Urinary bladder (tissue), 3 donors: ENCODE measurements at regions not wholly inside any gene's neighbourhood (a gene's known extent, or its start where the extent isn't known, plus 50 kb on each side); places are given as distances from the start of the nearest gene placed in this dataset.

Source experiments
- DNase-seq: peaks from one replicate; pipeline ENCODE4 v3.0.0-alpha.2; 2015; ENCODE audit errors: extremely low spot score
- H3K27ac ChIP-seq: one replicate; pipeline ENCODE4 v1.5.1; 2013; ENCODE audit warnings: low read depth, mild to moderate bottlenecking, moderate library complexity
- H3K36me3 ChIP-seq: one replicate; pipeline ENCODE4 v1.6.1; 2013; ENCODE audit warnings: mild to moderate bottlenecking, moderate library complexity; ENCODE audit not compliant: insufficient read depth
- H3K4me1 ChIP-seq: one replicate; pipeline ENCODE4 v1.6.1; 2013; ENCODE audit warnings: mild to moderate bottlenecking, moderate library complexity; ENCODE audit not compliant: insufficient read depth
- H3K4me3 ChIP-seq: one replicate; pipeline ENCODE4 v1.5.1; 2013; ENCODE audit warnings: low read depth, low read length
- WGBS: extraction: QIAGEN DNeasy Blood & Tissue Kit; methylation state at CpG from one replicate; pipeline ENCODE4 v1.1.7; 2013; 5-methylcytosine and 5-hydroxymethylcytosine counted together
- donor health status: healthy with polysubstance abuse.
- donor health status: healthy.

- 86% methylated on average over 8 of the region's 8 CpGs for WGBS
- Histone ChIP-seq H3K4me1 (no peaks in the 10 kb centered on the region), H3K36me3 (no peaks in the 10 kb centered on the region), H3K27ac (no peak overlapping the region), H3K4me3 (no peak overlapping the region)
- no peak for DNase-seq
These were observed 296.7 kb upstream of the ATP5MC3 start for GRCh38 chr2:175478096-175478768.

GRCh38 chr2:175476948-175477347, 295.4 kb upstream of the ATP5MC3 start:
- Histone ChIP-seq H3K4me3 (no peak overlapping the region), H3K36me3 (no peaks in the 10 kb centered on the region), H3K4me1 (no peaks in the 10 kb centered on the region), H3K27ac (no peak overlapping the region)
- 88% methylated on average over 8 of the region's 8 CpGs for WGBS
- no peak for DNase-seq

GRCh38 chr2:175476374-175476773, 294.9 kb upstream of the ATP5MC3 start:
- H3K36me3 ChIP-seq, result no peaks in the 10 kb centered on the region
- 88% methylated on average over 1 of the region's 1 CpG for WGBS

GRCh38 chr2:175475130-175475529, 293.6 kb upstream of the ATP5MC3 start:
- H3K4me1 ChIP-seq, result no peaks in the 10 kb centered on the region
- no peak for DNase-seq
- 97% methylated on average over 6 of the region's 6 CpGs for WGBS

More at GRCh38 chr2:175476374-175476773, 294.9 kb upstream of the ATP5MC3 start:
- no peak for DNase-seq
- Histone ChIP-seq H3K4me1 (no peaks in the 10 kb centered on the region), H3K4me3 (no peak overlapping the region), H3K27ac (no peak overlapping the region)

GRCh38 chr2:175468431-175469098, 287.1 kb upstream of the ATP5MC3 start:
- no peak for DNase-seq
- no peak overlapping the region for H3K4me3 ChIP-seq
- 78% methylated on average over 7 of the region's 7 CpGs for WGBS

More at GRCh38 chr2:175475130-175475529, 293.6 kb upstream of the ATP5MC3 start:
- no peak overlapping the region for H3K4me3 ChIP-seq
- H3K27ac ChIP-seq, result no peak overlapping the region
- no peaks in the 10 kb centered on the region for H3K36me3 ChIP-seq

GRCh38 chr2:175465101-175465500, 283.6 kb upstream of the ATP5MC3 start:
- H3K4me1 ChIP-seq, result no peaks in the 10 kb centered on the region
- H3K36me3 ChIP-seq, result no peaks in the 10 kb centered on the region
- no peak overlapping the region for H3K4me3 ChIP-seq
- H3K27ac ChIP-seq, result no peak overlapping the region
- no peak for DNase-seq

More at GRCh38 chr2:175468431-175469098, 287.1 kb upstream of the ATP5MC3 start:
- Histone ChIP-seq H3K27ac (no peak overlapping the region), H3K4me1 (no peaks in the 10 kb centered on the region), H3K36me3 (no peaks in the 10 kb centered on the region)

GRCh38 chr2:175464311-175464670, 282.8 kb upstream of the ATP5MC3 start:
- DNase-seq, result no peak
- no peak overlapping the region for H3K27ac ChIP-seq
- 95% methylated on average over 7 of the region's 7 CpGs for WGBS
- H3K36me3 ChIP-seq, result no peaks in the 10 kb centered on the region
- no peak overlapping the region for H3K4me3 ChIP-seq
- no peaks in the 10 kb centered on the region for H3K4me1 ChIP-seq

- no peak overlapping the region for H3K4me3 ChIP-seq
- 78% methylated on average over 11 of the region's 11 CpGs for WGBS
These were observed 282.2 kb upstream of the ATP5MC3 start for GRCh38 chr2:175463589-175464310.

GRCh38 chr2:175463169-175463568, 281.7 kb upstream of the ATP5MC3 start:
- no peak for DNase-seq
- no peak overlapping the region for H3K4me3 ChIP-seq
- H3K27ac ChIP-seq, result no peak overlapping the region
- H3K4me1 ChIP-seq, result no peaks in the 10 kb centered on the region
- WGBS, result 94% methylated on average over 2 of the region's 2 CpGs
- H3K36me3 ChIP-seq, result no peaks in the 10 kb centered on the region

More at GRCh38 chr2:175463589-175464310, 282.2 kb upstream of the ATP5MC3 start:
- Histone ChIP-seq H3K27ac (no peak overlapping the region), H3K36me3 (no peaks in the 10 kb centered on the region), H3K4me1 (no peaks in the 10 kb centered on the region)
- no peak for DNase-seq

GRCh38 chr2:175462246-175462645, 280.7 kb upstream of the ATP5MC3 start:
- H3K4me3 ChIP-seq, result no peak overlapping the region
- H3K36me3 ChIP-seq, result no peaks in the 10 kb centered on the region
- 99% methylated on average over 3 of the region's 3 CpGs for WGBS
- no peak overlapping the region for H3K27ac ChIP-seq
- no peaks in the 10 kb centered on the region for H3K4me1 ChIP-seq
- no peak for DNase-seq

- no peak overlapping the region for H3K27ac ChIP-seq
- 81% methylated on average over 5 of the region's 5 CpGs for WGBS
- H3K36me3 ChIP-seq, result no peaks in the 10 kb centered on the region
- no peak overlapping the region for H3K4me3 ChIP-seq
- H3K4me1 ChIP-seq, result no peaks in the 10 kb centered on the region
- no peak for DNase-seq
These were observed 280.3 kb upstream of the ATP5MC3 start for GRCh38 chr2:175461839-175462238.

- Histone ChIP-seq H3K4me3 (no peak overlapping the region), H3K27ac (no peak overlapping the region), H3K4me1 (no peaks in the 10 kb centered on the region), H3K36me3 (no peaks in the 10 kb centered on the region)
- no peak for DNase-seq
- WGBS, result 33% methylated on average over 7 of the region's 7 CpGs
These were observed 276.5 kb upstream of the ATP5MC3 start for GRCh38 chr2:175457895-175458448.

GRCh38 chr2:175454953-175455389, 273.5 kb upstream of the ATP5MC3 start:
- no peak for DNase-seq
- Histone ChIP-seq H3K4me3 (no peak overlapping the region), H3K4me1 (no peaks in the 10 kb centered on the region), H3K36me3 (no peaks in the 10 kb centered on the region), H3K27ac (no peak overlapping the region)
- WGBS, result 77% methylated on average over 4 of the region's 4 CpGs
